ENCODE measurements at regions not wholly inside any gene's neighbourhood (a gene's known extent, or its start where the extent isn't known, plus 50 kb on each side); places are given as distances from the start of the nearest gene placed in this dataset.
"Not testable (repeated sequence)": the region's sequence is repeated elsewhere in the genome, so short reads cannot be mapped to it uniquely, and the experiment has no call there.

DNA sequence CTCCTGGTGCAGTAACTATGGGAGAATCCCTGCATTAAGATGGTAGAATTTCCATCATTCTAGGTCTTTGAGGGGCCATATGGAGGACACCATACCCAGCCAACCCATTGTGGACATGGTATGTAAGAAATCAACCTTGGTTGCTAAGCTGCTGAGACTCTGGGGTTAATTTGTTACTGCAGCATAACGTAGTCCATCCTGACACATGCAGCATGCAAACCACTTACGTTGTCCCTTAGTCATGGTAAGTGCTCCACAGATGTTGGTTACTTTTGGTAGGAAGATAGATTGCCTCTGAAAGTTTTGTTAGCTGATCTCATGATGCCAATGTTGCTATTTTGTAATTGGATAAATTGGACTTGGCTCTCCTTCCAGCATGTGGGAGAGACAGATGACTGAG is 53.8 kb upstream of the EEF2KMT start:
- not testable (repeated sequence) for TF ChIP-seq EZH2phosphoT487 (conservative IDR thresholded peaks at IDR 0.05; ENCODE audit: low read length)
- TF ChIP-seq, protein P1, sequence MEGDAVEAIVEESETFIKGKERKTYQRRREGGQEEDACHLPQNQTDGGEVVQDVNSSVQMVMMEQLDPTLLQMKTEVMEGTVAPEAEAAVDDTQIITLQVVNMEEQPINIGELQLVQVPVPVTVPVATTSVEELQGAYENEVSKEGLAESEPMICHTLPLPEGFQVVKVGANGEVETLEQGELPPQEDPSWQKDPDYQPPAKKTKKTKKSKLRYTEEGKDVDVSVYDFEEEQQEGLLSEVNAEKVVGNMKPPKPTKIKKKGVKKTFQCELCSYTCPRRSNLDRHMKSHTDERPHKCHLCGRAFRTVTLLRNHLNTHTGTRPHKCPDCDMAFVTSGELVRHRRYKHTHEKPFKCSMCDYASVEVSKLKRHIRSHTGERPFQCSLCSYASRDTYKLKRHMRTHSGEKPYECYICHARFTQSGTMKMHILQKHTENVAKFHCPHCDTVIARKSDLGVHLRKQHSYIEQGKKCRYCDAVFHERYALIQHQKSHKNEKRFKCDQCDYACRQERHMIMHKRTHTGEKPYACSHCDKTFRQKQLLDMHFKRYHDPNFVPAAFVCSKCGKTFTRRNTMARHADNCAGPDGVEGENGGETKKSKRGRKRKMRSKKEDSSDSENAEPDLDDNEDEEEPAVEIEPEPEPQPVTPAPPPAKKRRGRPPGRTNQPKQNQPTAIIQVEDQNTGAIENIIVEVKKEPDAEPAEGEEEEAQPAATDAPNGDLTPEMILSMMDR (IDR thresholded peaks at IDR 0.05; ENCODE audit: insufficient read depth, low read length, poor library complexity, severe bottlenecking) = not testable (repeated sequence)

All from SU-DHL-6 (cell line).